NCI-H2196 (cell line): ENCODE measurements at regions not wholly inside any gene's neighbourhood (a gene's known extent, or its start where the extent isn't known, plus 50 kb on each side); places are given as distances from the start of the nearest gene placed in this dataset.
A peak's percentile ranks its signal among the peaks of the same experiment; 100 is the strongest.
"Not testable (repeated sequence)": the region's sequence is repeated elsewhere in the genome, so short reads cannot be mapped to it uniquely, and the experiment has no call there.

Experiments used
- DNase-seq: peaks from one replicate; lab custom pipeline; 2025; ENCODE audit not compliant: unreplicated experiment; lab: John Stamatoyannopoulos, UW

DNA sequence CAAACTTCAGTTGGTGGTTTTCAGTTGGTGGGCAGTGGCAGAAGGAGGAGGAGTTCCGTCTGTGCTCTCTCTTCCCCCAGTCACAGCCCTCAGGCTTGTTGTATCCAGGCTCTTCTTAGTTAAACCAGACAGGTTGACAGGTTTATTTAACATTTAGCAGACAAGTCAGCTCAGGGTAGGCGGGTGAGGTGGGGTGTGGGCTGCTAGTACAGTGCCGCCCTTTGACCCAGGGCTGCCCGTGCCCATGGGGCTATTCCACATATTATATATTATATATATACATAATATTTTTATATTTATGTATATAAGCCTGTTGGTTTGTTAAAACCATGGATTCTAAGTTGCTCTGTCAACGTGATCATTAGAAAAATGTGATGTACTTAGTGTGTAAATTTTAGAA is 1740.6 kb upstream of the DEFB115 start:
- not testable (repeated sequence) for DNase-seq

DNA sequence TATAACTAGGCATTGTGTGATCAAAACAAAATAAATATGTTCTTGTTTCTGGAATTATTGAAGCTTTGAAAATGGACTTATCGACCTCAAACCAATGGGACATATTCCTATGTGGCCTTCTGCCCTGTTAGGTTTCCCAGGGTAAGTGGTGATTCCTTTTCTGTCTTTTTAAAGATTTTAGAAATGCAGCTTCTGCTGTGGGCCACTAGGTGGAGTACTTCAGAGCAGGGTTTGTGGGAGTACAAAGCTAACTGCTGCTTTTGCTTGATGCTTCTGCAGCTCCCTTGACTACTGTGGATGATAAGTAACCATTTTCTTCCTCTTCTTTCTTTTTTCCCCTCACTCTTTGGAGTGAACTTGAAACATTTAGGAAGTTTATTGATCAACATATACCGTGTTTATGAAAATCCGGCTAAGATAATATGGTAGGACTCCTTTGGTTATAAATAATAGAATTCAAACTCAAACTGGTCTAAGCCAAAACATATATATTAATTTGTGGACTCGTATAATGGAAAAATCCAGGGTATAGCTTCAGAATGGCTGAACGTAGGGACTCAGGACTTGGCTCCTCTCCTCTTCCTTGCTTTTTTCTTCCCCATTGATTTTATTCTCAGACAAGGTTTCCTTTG is 1737.7 kb upstream of the DEFB115 start:
- not testable (repeated sequence) for DNase-seq

DNA sequence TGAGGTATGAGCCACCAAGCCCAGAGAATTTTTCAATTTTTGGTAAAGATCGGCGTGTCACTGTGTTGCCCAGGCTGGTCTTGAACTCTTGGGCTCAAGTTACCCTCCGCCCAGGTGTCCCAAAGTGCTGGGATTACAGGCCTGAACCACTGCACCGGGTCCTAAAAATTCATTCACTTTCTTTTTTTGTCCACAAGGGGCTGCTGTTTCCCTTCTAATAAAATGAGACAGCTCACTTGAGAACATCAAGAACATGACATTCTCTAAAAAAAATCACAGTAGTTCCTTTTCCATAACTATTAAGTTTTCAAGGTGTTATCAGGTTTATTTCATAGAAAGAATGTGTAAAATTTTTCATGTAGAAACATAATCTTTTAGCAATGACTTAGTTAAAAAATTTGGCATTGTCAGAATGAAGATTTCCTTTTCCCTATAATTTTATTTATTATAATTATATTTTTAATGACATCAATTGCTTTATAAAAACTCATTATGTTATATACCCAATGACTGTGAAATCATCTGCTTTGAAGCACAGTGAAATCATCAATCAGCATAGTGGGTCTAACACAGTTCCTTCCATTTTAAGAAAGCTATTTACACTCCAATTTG is 1723.8 kb upstream of the DEFB115 start:
- DNase-seq: peak; percentile 28

DNA sequence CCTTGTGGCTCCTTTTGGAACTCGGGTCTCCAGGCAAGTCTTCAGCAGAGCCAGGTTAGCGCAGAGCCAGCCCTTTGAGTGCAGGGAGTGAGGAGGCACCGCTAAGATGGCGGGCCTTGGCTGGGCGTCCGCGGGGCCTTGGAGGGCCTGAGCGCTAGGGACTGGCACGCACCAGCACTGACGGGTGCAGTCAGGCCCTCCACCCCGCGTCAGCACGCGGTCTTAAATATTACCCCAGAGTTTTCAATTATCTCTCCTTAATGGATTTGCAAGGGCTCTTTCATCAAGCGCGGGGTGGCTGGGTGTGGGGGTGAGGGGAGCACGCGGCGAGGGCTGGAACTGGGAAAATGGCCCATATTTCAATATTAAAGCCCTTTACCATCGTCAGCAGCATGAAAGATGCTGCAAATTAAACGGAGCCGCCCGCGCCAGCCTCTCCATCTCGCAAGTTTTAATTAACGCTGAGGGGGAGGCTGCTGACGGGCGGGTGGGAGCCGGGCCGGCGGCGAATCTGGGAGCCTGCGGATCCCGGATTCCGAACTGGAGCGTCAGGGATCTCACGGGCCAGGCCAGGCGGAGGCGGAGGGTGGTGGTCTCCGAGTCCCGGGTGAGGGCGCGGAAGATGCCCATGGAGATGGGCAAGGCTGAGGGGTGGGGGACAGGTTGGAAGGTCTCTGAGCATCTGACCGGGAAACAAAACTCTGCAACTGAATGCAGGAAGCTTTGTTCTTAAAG is 1690.4 kb upstream of the DEFB115 start:
- not testable (repeated sequence) for DNase-seq

DNA sequence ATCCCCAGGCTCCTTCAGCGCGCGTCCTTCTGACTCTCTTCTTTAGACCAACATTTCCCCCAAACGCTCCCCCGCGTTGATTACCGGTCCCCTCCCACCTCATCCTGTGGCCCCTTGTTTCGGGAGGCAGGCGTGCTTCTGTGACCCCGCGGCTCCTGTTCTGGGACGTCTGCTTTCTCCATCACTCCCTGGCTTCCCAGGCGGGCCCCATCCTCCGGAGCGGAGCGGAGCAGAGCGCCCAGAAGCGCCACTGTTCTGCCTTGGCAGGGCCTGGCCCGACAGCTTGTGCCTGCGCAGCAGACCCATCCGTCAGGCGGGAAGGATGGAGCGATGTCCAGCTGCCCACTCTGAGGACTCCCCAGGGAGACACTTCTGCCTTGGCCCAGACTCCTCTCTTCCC is 1689.8 kb upstream of the DEFB115 start:
- not testable (repeated sequence) for DNase-seq

DNA sequence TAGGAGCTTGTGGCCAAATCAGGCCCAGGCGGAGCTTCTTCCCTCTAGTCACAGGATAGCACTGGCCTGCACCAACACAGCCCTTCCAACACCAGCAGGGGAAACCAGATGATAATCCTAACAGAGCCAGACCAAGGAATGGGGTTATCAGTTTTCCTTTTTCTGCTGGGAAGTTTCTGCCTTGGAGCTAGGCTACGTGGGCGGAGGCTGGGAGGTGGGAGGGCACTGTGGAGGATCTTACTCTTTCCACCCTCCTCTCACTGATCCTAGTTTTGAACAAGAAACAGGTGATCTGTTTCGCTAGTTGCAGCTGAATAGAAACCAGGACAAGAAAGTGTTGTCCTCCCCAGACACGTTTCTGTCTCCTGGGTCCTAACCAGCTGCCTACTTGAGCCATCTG is 1687.3 kb upstream of the DEFB115 start:
- DNase-seq: not testable (repeated sequence)

DNA sequence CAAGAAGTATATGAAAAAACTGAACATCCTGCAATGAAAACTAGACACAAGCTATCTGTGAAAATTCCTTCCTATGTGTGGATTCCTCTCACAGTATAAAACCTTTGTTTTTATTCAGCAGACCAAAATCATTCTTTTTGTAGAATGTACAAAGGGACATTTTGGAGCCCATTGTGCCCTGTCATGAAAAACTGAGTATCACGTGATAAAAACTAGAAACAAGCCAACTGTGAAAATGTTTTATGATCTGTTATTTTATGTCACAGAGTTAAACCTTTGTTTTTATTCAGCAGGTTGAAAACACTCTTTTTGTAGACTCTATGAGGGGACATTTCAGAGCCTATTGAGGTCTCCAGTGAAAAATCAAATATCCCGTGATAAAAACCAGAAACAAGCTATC is 1667.9 kb upstream of the DEFB115 start:
- DNase-seq: not testable (repeated sequence)

DNA sequence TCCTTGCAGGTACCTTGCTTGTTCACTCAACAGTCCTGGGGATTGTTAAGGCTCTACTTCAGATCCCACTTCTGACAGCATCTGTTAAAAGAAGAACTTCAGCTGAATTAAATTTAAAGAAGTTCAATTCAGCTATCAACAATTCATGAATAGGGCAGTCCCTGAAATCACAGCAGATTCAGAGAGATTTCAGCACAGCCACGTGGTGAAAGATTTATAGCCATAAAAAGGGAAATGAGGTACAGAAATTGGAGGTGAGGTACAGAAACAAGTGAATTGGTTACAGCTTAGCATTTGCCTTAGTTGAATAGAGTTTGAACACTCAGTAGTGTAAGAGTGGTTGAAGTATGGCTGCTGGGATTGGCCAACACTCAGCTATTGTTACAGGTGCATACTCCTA is 1653.3 kb upstream of the DEFB115 start:
- not testable (repeated sequence) for DNase-seq

DNA sequence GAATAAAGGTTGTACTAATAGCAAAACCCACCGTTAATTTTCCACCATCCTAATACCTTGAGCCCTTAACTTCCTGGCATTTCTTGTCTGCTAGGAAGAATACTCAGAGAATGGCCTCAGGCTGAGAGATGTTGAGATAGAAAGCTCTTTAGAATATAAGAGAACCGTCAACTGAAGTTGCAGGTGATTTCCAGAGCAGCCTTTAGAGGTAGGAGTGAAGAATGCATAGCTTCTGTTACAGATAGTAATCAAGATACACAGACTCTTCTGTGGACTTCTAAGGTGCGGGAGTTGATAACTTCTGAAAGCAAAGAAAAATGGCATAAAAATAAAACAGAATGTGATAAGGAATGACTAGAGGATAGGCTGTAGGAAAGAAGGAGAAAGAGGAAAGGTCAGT is 1651.3 kb upstream of the DEFB115 start:
- DNase-seq: not testable (repeated sequence)

DNA sequence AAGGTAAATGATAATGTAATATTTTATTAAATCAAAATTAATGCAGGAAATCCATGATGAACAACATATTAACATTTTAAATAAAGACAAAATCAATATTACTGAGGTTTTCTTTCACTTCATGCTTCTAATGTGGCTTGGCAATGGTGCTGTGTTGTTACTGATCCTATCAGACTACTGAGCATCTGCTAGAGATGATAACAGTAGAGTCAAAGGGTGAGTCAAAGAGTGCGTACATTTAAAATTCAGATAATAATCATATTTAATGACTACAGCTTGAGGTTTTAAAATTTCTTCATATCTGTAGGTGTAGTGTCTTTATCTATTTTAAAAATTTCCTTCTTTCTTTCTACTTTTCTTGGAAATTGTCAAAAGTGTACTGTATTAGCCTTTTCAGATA is 1628.1 kb upstream of the DEFB115 start:
- not testable (repeated sequence) for DNase-seq
